HG02588 (cell line): ENCODE measurements at regions not wholly inside any gene's neighbourhood (a gene's known extent, or its start where the extent isn't known, plus 50 kb on each side); places are given as distances from the start of the nearest gene placed in this dataset.

Experiments used
- ATAC-seq: cut with Tn5 transposase; IDR thresholded peaks from one replicate; pipeline ENCODE4 v1.9.1; 2021; ENCODE audit warnings: mild to moderate bottlenecking, moderate library complexity; ENCODE audit not compliant: unreplicated experiment

DNA sequence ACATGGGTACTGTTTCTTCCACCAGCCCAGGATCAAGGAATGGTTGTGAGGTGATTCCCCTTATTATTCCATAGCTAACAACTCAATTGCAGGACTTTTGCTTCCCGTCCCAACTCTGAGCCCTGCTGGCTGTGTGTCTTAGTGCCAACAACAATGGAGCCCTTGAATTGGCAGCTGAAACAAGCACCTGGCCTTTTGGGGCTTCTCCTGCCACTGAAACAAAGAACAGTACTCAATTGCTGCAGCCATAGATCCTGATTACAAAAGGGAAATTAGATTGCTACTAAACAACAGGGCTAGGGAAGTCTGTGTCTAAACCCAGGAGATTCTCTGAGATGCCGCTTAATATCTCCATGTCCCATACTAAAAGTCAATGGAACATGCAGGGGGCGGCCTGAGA lies 61.3 kb upstream of the CARMIL1 start:
- ATAC-seq, result no peak

DNA sequence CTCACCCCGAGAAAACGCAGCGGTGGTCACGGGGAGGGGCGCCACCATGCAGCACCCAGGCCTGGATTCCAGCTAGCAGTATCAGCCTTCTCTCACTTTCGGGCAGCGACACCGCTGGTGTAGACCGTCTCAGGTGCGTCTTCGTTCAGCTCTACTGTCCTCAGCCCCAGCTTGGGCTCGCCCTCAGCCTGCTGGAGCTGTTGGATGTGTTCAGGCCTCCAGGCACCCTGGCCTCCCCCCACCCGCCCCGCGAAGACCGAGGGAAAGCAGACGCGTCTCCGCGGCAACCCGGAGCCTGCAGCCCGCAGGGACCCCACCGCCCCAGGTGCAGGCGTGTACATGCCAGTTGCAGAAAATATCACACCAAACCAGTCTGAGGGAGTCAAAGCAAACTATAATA lies 60.8 kb upstream of the CARMIL1 start:
- no peak for ATAC-seq

DNA sequence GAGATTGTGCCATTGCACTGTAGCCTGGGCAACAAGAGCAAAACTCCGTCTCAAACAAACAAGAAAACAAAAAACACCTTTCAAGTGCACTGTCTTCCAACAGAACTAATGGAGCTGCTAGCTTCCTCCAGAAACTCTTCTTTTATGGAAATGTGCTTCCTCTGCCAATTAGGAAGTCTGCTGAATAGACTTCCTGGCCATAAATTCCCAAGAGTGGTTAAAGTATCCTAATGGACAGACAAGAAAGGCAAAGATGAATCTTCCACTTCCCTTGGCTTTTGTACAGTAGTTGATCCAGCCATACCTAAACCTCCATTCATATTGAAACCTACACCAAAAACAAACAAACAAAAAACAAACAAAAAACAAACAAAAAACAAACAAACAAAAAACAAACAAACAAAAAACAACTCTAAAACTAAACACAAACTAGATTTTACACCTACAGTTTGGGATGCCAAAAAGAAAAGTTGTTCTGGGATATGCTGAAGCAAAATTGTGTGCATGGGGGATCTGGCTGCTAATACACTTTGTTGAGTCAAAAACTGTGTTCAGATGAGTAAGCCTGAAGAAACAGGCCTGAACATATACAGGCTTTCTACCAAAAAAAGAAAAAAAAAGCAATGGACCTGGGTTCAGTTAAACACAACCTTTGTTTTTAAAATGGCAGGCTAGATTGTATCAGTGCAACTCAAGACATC lies 59.8 kb upstream of the CARMIL1 start:
- ATAC-seq, result no peak

DNA sequence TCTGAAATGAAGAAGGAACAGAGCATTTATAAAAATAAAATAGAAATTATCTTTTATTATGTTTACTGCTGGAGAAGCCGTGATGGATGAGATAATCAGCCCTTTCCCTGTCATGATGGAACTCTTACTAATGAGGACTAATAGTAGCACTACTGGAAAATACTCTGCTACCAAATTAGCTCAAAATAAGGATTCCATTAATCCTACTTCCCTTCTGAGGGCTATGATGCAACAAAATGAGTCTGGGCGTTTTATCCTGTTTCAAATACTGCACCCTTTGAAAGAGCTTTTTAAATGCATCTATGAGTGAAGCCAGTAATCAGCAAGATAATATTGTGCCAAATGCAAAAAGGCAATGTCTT lies 59.3 kb upstream of the CARMIL1 start:
- no peak for ATAC-seq

DNA sequence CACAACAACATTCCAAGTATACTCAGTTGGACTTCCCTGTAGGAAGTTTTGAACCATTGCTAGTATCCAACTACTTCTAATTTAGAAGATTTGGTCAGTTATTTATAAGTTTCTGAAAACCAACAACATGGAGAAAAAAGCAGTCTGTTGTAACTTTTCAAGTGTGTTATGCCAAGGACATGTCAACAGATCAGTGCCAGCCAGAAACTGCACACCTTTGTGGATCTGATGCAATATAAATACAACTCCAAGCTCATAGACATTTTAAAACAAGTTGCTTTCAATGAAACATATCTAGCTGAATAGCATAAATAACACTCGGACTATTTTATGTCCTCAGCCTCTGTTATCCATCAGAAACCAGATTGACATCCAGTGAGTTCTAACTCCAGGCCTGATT lies 58.3 kb upstream of the CARMIL1 start:
- ATAC-seq, result no peak

DNA sequence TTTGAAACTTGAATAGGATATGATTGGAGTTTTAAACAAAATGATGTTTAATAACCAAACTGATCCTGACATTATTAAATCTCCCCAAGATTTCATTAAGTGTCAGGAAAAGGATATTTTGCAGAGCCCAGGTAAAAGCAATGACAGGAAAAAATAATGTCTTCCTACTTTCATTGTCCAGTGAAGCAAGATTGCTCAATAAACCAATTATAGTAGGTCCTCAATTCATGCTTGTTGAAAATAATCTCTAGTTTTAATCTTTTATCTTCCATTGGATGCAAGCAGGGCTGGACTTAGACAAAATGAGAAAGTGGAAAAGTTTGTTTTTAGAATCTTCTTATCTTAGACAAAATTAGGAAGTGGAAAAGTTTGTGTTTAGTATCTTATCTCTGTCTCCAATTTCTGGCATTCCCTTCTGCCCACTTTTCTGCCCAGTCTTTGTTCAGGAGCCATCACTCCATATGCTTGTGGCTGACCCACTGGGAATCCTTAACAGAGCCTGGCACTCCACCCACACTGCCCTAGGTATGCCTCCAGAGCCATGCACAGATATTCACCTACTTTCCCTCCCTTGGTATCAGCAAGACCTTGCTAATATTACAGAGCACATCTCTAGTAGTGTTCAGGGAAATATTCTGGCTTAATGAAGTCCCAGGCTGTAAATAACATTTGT lies 57.0 kb upstream of the CARMIL1 start:
- ATAC-seq, result no peak

DNA sequence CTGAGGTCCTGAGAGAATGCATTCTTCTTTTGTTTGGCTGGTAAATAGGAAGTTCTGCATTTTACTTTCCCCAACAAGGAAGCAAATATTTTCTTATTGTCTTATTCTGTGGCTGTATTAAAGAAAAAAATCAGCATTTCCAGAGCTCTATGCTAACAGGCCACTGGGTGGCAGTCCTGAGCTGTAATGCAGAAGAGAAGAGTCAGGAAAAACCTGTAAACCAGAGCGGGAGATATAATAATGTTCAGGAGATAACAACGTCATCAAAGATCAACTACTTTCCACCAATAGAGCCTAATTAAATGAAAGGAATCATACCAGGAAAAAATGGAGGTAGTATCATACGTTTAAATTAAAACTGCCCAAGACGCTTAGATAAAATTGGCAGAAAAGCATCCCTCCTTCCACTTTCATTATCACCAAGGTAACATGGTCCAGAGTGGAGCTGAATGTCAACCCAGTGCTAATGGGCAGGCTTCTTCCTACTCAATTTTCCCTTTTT lies 55.6 kb upstream of the CARMIL1 start:
- no peak for ATAC-seq

DNA sequence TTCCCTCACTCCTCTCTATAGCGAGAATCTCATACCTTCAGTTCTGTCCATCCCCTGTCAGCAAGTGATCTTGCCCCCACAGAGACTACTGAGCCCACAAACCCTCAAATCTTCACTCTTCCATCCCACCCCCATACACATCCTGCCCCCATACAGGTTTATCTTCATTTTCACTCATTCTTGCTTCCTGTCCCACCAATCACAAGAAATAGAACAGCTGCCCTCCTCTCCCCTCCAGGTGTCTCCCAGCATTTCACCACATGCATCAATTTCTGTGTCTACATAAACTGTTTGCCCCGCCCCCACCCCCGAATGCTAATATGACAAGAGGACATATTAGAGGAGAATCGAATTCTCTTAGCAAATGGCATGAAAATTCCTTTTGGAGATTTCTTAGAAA lies 54.9 kb upstream of the CARMIL1 start:
- no peak for ATAC-seq

DNA sequence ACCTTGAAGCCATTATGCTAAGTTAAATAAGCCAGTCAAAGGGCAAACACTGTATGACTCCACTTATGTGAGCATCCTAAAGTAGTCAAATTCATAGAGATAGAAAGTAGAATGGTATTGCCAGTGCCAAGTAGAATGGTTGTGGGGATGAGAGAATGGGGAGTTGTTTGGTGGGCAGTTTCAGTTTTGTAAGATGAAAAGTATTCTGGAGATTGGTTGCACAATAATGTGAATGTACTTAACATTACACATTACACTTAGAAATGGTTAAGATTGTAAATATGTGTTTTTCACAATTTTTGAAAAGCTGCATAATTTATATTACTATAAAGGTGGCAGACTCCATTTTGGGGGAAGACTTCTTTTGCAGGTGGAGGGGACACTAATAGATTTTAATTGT lies 51.3 kb upstream of the CARMIL1 start:
- no peak for ATAC-seq
